Esophagus muscularis mucosa (tissue), 3 donors: ENCODE measurements at regions not wholly inside any gene's neighbourhood (a gene's known extent, or its start where the extent isn't known, plus 50 kb on each side); places are given as distances from the start of the nearest gene placed in this dataset.

ENCODE experiments used
- CTCF ChIP-seq, 3 experiments: fragments of 200-600 bp in 2 of 3; fragments of 450-650 bp in 1 of 3; sonication (generic) in 2 of 3; IDR thresholded peaks; one replicate each; pipeline ENCODE4 v1.5.1; 2017 to 2019; ENCODE audit warnings: antibody characterized with exemption in 3 of 3, mild to moderate bottlenecking in 2 of 3, moderate library complexity in 1 of 3
- POLR2A ChIP-seq: fragments of 450-650 bp; IDR thresholded peaks from one replicate; pipeline ENCODE4 v1.6.1; 2017; ENCODE audit warnings: antibody characterized with exemption, moderate library complexity, mild to moderate bottlenecking, low read depth

- TF ChIP-seq CTCF (IDR thresholded peaks at IDR 0.05) (no peak), POLR2A (no peak)
Measured at GRCh38 chr1:103931891-103932290, 182.2 kb downstream of the AMY1C start.
